Kidney glomerular epithelial cell (primary cell): ENCODE measurements at regions not wholly inside any gene's neighbourhood (a gene's known extent, or its start where the extent isn't known, plus 50 kb on each side); places are given as distances from the start of the nearest gene placed in this dataset.

ENCODE experiments used
- DNase-seq: peaks from one replicate; lab custom pipeline; 2025; lab: John Stamatoyannopoulos, UW

GRCh38 chr2:225340923-225341322, 58.6 kb upstream of the NYAP2 start:
- DNase-seq = no peak

- DNase-seq = peak; percentile 63
These were observed 62.3 kb upstream of the NYAP2 start for GRCh38 chr2:225337183-225337582.

GRCh38 chr2:225334514-225334913, 65.0 kb upstream of the NYAP2 start:
- no peak for DNase-seq

- peak; percentile 86 for DNase-seq
These were observed 71.3 kb upstream of the NYAP2 start for GRCh38 chr2:225328192-225328591.

DNA sequence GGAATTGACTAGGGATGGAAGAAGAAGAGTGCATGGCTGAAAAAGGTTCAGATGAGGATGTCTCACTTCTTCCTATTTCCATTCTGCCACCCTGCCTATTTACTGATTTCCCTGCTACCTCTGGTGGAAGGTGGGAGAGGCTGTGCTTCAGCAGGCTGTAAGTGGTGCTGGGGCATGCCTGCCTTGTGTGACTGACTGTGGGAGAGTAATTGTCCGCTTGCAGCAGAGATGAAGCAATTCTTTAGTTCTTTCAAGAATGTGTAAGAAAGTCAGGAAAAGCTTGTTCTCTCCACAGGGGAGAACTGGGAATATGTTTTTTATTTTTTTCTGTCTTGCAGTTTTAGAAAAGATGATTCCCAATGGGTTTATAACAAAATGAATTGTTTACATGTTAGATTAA, 72.5 kb upstream of the NYAP2 start:
- no peak for DNase-seq

DNA sequence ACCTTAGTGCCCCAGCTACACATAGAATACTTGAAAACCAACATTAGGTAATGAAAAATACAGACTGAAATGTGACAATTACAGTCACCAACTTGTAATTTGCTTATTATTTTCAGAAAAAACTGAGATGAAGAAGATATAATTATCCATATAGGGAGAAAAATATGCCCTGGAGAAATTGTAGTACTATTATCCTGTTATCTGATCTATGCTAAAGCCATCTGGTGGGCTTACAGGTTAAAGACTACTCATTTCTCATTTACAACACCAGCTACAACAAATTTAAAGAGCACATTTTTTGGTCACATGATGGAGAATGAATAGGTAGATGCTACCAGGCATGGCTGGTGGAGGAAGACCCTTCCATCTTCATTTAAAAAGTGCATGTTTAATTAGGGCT, 79.6 kb upstream of the NYAP2 start:
- DNase-seq = no peak

- no peak for DNase-seq
These were observed 81.1 kb upstream of the NYAP2 start for GRCh38 chr2:225318440-225318839.

DNA sequence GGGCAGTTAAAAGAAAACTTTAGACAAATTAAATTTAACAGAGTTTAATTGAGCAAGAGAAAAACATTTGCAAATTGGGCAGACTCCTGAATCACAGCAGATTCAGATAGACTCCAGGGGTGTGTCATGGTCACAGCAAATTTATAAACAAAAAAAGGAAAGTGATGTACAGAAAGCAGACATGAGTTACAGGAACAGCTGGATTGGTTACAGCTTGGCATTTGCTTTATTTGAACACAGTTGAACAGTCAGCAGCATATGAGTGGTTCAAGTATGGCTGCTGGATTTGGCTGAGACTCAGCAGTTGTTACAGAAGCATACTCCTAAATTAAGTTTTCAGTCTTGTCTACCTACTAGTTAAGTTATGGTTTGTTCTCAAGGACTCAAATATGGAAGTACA, 82.3 kb upstream of the NYAP2 start:
- no peak for DNase-seq

- no peak for DNase-seq
These were observed 88.8 kb upstream of the NYAP2 start for GRCh38 chr2:225310745-225311144.

DNA sequence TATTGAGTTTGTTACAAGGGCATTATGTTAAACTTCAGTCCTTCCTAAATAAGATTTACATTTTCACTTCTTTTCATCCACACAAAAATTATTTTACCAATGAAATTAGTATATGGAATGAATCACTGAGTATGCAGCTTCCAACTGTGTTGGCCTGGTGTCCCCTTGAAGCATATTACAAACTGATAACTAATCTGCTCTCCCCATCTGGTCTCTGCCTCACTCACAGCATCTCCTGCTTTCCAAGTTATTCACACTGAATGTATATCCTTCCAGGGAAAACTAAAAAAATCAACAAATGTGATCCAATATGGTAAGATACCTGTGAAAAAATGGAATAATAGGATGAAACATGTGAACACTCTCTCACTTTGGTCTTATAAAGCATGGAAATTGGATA, 90.0 kb upstream of the NYAP2 start:
- no peak for DNase-seq

DNA sequence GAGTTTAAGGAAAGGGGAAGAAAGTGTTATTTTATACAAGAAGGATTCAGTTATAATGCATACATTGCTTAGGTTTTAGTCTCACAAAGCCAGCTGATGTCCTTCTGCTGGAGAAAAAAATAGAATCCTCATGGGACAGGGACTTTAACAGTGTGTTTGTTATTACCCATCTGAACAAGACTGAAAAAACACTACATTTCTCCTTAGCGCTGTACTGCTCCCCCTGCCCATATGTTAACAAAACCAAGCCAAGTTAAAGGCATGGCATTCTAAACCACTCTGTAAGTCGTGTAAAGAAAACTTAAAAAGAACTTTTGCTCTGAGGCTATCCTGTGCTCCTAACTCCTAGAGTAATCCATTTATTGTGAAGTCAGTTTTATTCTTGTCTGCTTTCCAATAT, 102.6 kb upstream of the NYAP2 start:
- DNase-seq = no peak

DNA sequence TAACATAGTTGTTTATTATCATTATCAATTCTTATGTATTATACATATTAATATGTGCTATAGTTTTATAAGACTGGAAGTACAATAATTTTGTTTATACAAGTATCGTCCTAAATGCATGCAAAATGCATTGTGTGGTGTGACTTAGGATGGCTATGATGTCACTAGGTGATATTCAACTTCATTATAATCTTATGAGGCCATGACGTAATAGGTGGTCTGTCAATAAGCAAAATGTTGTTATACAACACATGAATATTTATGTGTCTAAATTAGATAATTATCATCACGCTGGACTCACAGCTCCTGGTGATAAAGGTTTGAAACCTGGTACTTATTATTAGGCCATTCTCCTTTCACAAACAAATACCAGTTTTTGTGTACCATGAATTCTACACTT, 104.4 kb upstream of the NYAP2 start:
- DNase-seq = no peak

DNA sequence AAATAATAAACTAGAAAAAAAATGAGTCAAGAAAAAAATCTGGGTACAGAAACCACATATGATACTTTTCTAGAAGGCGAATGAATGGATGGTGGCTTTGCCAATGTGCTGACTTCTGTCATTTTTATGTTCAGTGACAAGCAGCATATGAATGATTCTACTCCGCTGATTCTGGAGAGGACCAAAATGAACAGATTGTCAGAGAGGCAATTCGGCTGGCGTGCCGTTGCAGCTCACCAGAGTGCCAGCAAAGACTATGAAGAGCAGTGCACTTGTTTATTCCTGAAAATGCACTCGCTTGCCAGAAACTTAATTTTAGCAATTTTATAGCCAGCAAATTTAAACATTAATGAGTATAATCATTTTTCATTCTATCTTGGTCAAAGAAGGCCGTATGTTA, 105.9 kb upstream of the NYAP2 start:
- DNase-seq = no peak

- DNase-seq = no peak
These were observed 108.6 kb upstream of the NYAP2 start for GRCh38 chr2:225290757-225291400.

DNA sequence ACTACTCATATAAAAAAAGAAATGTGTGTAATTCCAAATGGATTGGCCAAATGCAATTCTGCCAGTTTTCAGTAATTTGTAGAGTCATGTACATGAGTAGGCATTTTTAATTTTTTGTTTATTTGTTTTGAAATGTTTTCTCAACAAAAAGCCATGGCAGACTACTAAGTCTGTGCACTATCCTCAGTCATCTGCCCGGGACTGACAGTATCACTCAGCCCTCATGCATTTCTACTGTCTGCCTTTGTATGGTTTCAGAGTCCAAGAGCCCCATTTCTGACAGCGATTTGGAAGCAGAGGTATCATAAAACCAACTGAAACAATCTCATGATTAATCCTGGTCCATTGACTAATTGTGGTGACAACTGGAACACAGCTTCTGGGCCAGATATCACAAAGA, 109.9 kb upstream of the NYAP2 start:
- DNase-seq = no peak

GRCh38 chr2:225288986-225289385, 110.5 kb upstream of the NYAP2 start:
- no peak for DNase-seq

DNA sequence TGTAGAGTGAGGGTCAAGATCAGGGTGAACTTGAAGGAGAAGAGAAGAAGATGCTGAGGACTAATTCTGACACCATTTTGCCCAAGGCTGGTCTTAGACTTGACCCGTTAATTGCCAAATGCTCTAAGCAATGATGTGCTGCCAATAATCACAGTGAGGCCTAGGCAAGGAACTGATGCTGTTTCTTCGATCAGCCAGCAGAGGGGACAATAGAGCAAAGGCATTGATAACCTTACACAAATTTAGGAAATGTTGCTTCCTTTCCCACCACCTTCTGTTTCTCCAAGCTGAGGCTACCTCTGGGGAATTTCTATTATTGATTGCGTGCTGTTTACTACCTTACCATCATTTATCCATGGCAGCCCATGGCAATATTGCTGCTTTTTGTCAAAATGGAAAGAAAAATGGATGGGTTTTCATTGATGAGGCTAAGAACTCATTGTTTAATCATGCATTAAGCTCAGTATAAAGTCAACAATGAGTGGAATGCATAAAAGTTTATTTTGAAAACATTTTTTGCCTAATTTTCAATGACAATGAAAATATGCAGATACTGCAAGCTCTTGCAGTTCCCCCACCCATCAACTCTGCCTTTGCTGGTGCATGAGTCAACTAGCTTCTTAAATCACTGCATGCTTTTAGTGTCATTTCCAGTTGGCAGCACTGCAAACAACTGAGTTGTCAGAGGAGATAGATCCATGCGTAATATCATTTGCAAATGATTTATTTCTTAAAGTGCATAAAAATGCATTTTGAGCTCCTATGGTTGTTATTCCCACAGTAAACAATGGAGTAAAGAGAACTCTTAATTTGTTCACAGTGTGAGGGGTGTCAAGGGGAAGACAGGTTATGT, 116.4 kb upstream of the NYAP2 start:
- DNase-seq = peak; percentile 50

- no peak for DNase-seq
These were observed 123.3 kb upstream of the NYAP2 start for GRCh38 chr2:225276207-225276606.

- no peak for DNase-seq
These were observed 124.1 kb upstream of the NYAP2 start for GRCh38 chr2:225275443-225275842.

DNA sequence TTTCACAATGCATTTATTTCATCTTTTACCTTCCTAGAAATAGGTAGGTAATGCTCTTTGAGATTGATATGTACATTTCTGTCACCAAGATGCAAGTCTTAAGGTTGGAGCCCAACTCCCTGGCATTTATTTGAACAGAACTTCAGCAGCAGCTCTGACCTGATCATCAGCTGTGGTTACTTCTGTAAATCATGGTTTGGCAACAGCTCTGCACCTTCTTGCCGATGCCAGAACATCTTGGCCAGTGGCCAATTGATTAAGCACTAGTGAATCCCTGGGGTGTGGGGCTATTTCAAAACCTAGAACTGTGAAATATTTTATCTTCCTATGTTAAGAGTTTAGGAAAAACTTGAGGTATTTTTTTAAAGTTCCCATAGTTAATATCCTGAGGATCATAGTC, 124.8 kb upstream of the NYAP2 start:
- no peak for DNase-seq

DNA sequence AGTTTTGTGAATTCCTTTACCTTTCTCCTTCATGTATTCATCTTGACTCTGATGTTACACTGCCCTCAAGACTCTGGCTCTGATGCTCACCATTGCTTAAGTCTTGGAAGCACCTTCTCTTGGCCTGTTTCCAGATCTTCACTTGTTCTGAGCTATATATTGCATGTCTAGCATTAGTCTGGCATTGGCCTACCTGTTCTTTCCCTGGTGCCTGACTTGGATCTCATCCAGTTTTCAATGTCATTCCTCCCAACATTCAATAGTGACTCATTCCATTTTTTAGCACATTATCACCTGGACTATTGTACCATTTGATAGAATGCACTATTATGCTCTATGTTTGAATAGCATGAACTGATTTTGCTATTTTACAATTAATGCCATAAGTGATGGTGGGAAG, 127.3 kb upstream of the NYAP2 start:
- DNase-seq = no peak

DNA sequence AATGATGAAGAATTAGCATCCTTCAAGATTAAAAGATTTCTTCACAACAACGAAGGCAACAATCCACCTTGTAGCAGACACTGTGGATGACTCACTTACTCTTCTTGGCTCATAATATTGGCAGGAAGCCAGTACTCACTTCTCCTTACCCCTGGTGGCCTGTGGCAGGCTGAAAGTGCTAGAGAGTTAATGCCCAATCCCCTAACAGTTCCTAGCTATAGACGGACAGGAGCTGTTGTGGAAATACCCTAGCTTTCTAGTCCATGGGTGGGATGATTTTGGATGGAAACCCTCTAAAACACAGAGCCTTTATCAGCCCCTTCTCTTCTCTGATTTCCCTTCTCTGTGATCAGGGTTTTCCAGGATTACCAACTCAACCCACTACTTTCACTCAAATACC, 128.6 kb upstream of the NYAP2 start:
- peak; percentile 84 for DNase-seq

DNA sequence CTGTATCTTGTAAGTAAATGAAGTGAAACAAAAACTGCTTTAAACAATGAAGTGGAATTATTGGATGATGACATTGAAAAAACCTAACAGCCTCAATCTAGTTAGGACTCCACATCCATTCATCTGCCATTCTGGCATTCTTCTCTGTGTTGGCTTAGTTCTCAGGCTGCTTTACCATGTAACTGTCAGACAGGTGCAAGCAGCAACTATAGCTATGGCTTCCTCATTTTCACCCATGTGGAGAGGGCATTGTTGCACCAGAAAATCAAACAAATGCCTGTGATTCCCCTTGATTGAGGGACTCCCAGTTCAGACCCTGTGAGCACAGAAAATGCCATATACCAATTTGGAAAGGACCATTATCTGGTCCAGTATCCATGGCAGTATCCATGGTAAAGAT, 129.5 kb upstream of the NYAP2 start:
- no peak for DNase-seq

DNA sequence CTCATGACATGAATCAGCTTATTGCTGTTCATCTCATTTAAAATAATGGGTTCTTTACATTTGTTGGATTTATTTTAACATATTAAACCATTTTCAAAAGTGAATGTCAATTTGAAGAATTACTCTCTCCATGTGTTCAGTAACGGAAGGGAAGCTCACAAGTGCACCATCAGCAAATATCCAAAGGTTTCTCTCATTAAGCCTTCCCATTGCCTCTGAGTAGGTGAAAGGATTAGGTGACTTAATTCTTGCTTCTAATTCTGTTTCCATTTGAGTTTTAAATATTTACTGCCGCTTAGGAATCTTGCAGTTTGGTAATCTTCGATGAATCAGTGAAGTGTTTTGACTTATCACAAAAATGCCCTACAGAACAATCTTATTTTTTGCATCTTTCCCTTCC, 145.1 kb upstream of the NYAP2 start:
- DNase-seq = no peak
